ENCODE measurements at regions not wholly inside any gene's neighbourhood (a gene's known extent, or its start where the extent isn't known, plus 50 kb on each side); places are given as distances from the start of the nearest gene placed in this dataset.

- TF ChIP-seq CTCF (IDR thresholded peaks at IDR 0.05) (no peak), SIN3A (IDR thresholded peaks at IDR 0.05; ENCODE audit: borderline replicate concordance, insufficient read depth, low read depth, low read length) (no peak), REST (IDR thresholded peaks at IDR 0.05; ENCODE audit: insufficient read depth in 1 of 2, low read depth in 2 of 2, low read length in 1 of 2) (no peak), POLR2AphosphoS5 (IDR thresholded peaks at IDR 0.05; ENCODE audit: low read depth, low read length) (no peak), TCF7L2 (IDR thresholded peaks at IDR 0.05; ENCODE audit: low read depth, low read length) (no peak)
Observed at GRCh38 chr11:105268404-105269062, 129.0 kb upstream of the CARD18 start.
